ENCODE measurements at regions not wholly inside any gene's neighbourhood (a gene's known extent, or its start where the extent isn't known, plus 50 kb on each side); places are given as distances from the start of the nearest gene placed in this dataset.

- no peaks in the 10 kb centered on the region for H3K4me1 Mint-ChIP-seq
- H3K4me3 Mint-ChIP-seq, result no peak overlapping the region
- no peak for DNase-seq
- no peaks in the 10 kb centered on the region for H3K9me3 Mint-ChIP-seq
- no peak for ATAC-seq (ENCODE audit: low read depth)
- peaks cover 2% of the 10 kb centered on the region for H3K27me3 Mint-ChIP-seq
- H3K36me3 Mint-ChIP-seq, result no peaks in the 10 kb centered on the region
- POLR2A ChIA-PET, result no interaction called here
- H3K27ac Mint-ChIP-seq, result no peak overlapping the region
Observed at GRCh38 chr20:9939231-9939630, 95.6 kb upstream of the ANKEF1 start.

GRCh38 chr20:9935285-9935684, 96.4 kb upstream of the PAK5 start:
- Mint-ChIP-seq H3K27me3 (peaks cover 6% of the 10 kb centered on the region), H3K4me1 (no peaks in the 10 kb centered on the region), H3K4me3 (no peak overlapping the region), H3K9me3 (no peaks in the 10 kb centered on the region), H3K36me3 (no peaks in the 10 kb centered on the region), H3K27ac (no peak overlapping the region)
- DNase-seq (no peak), ATAC-seq (ENCODE audit: low read depth) (no peak)
- POLR2A ChIA-PET, result no interaction called here

GRCh38 chr20:9930142-9930541, 91.3 kb upstream of the PAK5 start:
- POLR2A ChIA-PET, result no interaction called here

GRCh38 chr20:9928955-9929354, 90.1 kb upstream of the PAK5 start:
- no peak for DNase-seq
- H3K27ac Mint-ChIP-seq, result no peak overlapping the region
- ATAC-seq (ENCODE audit: low read depth), result no peak
- H3K4me1 Mint-ChIP-seq, result no peaks in the 10 kb centered on the region
- no peaks in the 10 kb centered on the region for H3K9me3 Mint-ChIP-seq
- POLR2A ChIA-PET, result no interaction called here
- no peaks in the 10 kb centered on the region for H3K36me3 Mint-ChIP-seq
- H3K27me3 Mint-ChIP-seq, result peaks cover 5% of the 10 kb centered on the region
- no peak overlapping the region for H3K4me3 Mint-ChIP-seq

More at GRCh38 chr20:9930142-9930541, 91.3 kb upstream of the PAK5 start:
- DNase-seq (no peak), ATAC-seq (ENCODE audit: low read depth) (no peak)
- H3K36me3 Mint-ChIP-seq, result no peaks in the 10 kb centered on the region
- no peak overlapping the region for H3K27ac Mint-ChIP-seq
- no peaks in the 10 kb centered on the region for H3K9me3 Mint-ChIP-seq
- peaks cover 5% of the 10 kb centered on the region for H3K27me3 Mint-ChIP-seq
- no peak overlapping the region for H3K4me3 Mint-ChIP-seq
- no peaks in the 10 kb centered on the region for H3K4me1 Mint-ChIP-seq

- Mint-ChIP-seq H3K27ac (no peak overlapping the region), H3K4me1 (no peaks in the 10 kb centered on the region)
- no peak for ATAC-seq (ENCODE audit: low read depth)
Observed at GRCh38 chr20:9928281-9928737, 89.4 kb upstream of the PAK5 start.

GRCh38 chr20:9927224-9927623, 88.3 kb upstream of the PAK5 start:
- peaks cover 2% of the 10 kb centered on the region for H3K27me3 Mint-ChIP-seq
- no peaks in the 10 kb centered on the region for H3K4me1 Mint-ChIP-seq

More at GRCh38 chr20:9928281-9928737, 89.4 kb upstream of the PAK5 start:
- no peak for DNase-seq
- H3K9me3 Mint-ChIP-seq, result no peaks in the 10 kb centered on the region
- POLR2A ChIA-PET, result no interaction called here
- H3K4me3 Mint-ChIP-seq, result no peak overlapping the region
- H3K27me3 Mint-ChIP-seq, result peaks cover 5% of the 10 kb centered on the region
- no peaks in the 10 kb centered on the region for H3K36me3 Mint-ChIP-seq

GRCh38 chr20:9926476-9926875, 87.6 kb upstream of the PAK5 start:
- POLR2A ChIA-PET, result no interaction called here
- Mint-ChIP-seq H3K36me3 (no peaks in the 10 kb centered on the region), H3K27ac (no peak overlapping the region), H3K4me3 (no peak overlapping the region), H3K9me3 (no peaks in the 10 kb centered on the region), H3K4me1 (no peaks in the 10 kb centered on the region), H3K27me3 (no peaks in the 10 kb centered on the region)
- DNase-seq (no peak), ATAC-seq (ENCODE audit: low read depth) (no peak)

More at GRCh38 chr20:9927224-9927623, 88.3 kb upstream of the PAK5 start:
- Mint-ChIP-seq H3K36me3 (no peaks in the 10 kb centered on the region), H3K4me3 (no peak overlapping the region), H3K9me3 (no peaks in the 10 kb centered on the region), H3K27ac (no peak overlapping the region)
- POLR2A ChIA-PET, result no interaction called here
- ATAC-seq (ENCODE audit: low read depth), result no peak
- DNase-seq, result no peak

GRCh38 chr20:9926007-9926406, 87.1 kb upstream of the PAK5 start:
- Mint-ChIP-seq H3K4me1 (no peaks in the 10 kb centered on the region), H3K27me3 (no peaks in the 10 kb centered on the region), H3K4me3 (no peak overlapping the region), H3K27ac (no peak overlapping the region), H3K9me3 (no peaks in the 10 kb centered on the region), H3K36me3 (no peaks in the 10 kb centered on the region)
- ATAC-seq (ENCODE audit: low read depth) (no peak), DNase-seq (no peak)
- POLR2A ChIA-PET, result no interaction called here

- no peaks in the 10 kb centered on the region for H3K9me3 Mint-ChIP-seq
- POLR2A ChIA-PET, result no interaction called here
- no peak for ATAC-seq (ENCODE audit: low read depth)
- H3K27ac Mint-ChIP-seq, result no peak overlapping the region
- no peaks in the 10 kb centered on the region for H3K36me3 Mint-ChIP-seq
- no peaks in the 10 kb centered on the region for H3K4me1 Mint-ChIP-seq
- peaks cover 2% of the 10 kb centered on the region for H3K27me3 Mint-ChIP-seq
- H3K4me3 Mint-ChIP-seq, result no peak overlapping the region
- no peak for DNase-seq
Observed at GRCh38 chr20:9923648-9924047, 84.8 kb upstream of the PAK5 start.

GRCh38 chr20:9920866-9921265, 82.0 kb upstream of the PAK5 start:
- DNase-seq (no peak), ATAC-seq (ENCODE audit: low read depth) (no peak)
- H3K36me3 Mint-ChIP-seq, result no peaks in the 10 kb centered on the region
- H3K4me1 Mint-ChIP-seq, result no peaks in the 10 kb centered on the region
- H3K27me3 Mint-ChIP-seq, result peaks cover 9% of the 10 kb centered on the region
- POLR2A ChIA-PET, result no interaction called here
- H3K9me3 Mint-ChIP-seq, result no peaks in the 10 kb centered on the region
- no peak overlapping the region for H3K27ac Mint-ChIP-seq
- no peak overlapping the region for H3K4me3 Mint-ChIP-seq

GRCh38 chr20:9919271-9920014, 80.6 kb upstream of the PAK5 start:
- no peak overlapping the region for H3K27ac Mint-ChIP-seq
- H3K4me1 Mint-ChIP-seq, result no peaks in the 10 kb centered on the region
- H3K27me3 Mint-ChIP-seq, result peaks cover 10% of the 10 kb centered on the region
- no peak for DNase-seq
- H3K4me3 Mint-ChIP-seq, result no peak overlapping the region
- ATAC-seq (ENCODE audit: low read depth), result no peak
- POLR2A ChIA-PET, result no interaction called here
- H3K36me3 Mint-ChIP-seq, result no peaks in the 10 kb centered on the region
- H3K9me3 Mint-ChIP-seq, result no peaks in the 10 kb centered on the region

- H3K27ac Mint-ChIP-seq, result no peak overlapping the region
- H3K4me3 Mint-ChIP-seq, result no peak overlapping the region
- no peak for ATAC-seq (ENCODE audit: low read depth)
- peaks cover 2% of the 10 kb centered on the region for H3K4me1 Mint-ChIP-seq
- POLR2A ChIA-PET, result no interaction called here
- H3K9me3 Mint-ChIP-seq, result no peaks in the 10 kb centered on the region
- DNase-seq, result no peak
- H3K36me3 Mint-ChIP-seq, result no peaks in the 10 kb centered on the region
- H3K27me3 Mint-ChIP-seq, result peaks cover 12% of the 10 kb centered on the region
Observed at GRCh38 chr20:9918348-9918747, 79.5 kb upstream of the PAK5 start.

- ATAC-seq (ENCODE audit: low read depth), result no peak
- H3K27me3 Mint-ChIP-seq, result peaks cover 15% of the 10 kb centered on the region
- H3K4me1 Mint-ChIP-seq, result peaks cover 2% of the 10 kb centered on the region
- DNase-seq, result no peak
- H3K27ac Mint-ChIP-seq, result no peak overlapping the region
- H3K36me3 Mint-ChIP-seq, result no peaks in the 10 kb centered on the region
- no peak overlapping the region for H3K4me3 Mint-ChIP-seq
- no peaks in the 10 kb centered on the region for H3K9me3 Mint-ChIP-seq
- POLR2A ChIA-PET, result no interaction called here
Observed at GRCh38 chr20:9916761-9917160, 77.9 kb upstream of the PAK5 start.

- peaks cover 12% of the 10 kb centered on the region for H3K27me3 Mint-ChIP-seq
- H3K4me3 Mint-ChIP-seq, result no peak overlapping the region
- peak; percentile 35 for DNase-seq
- H3K27ac Mint-ChIP-seq, result no peak overlapping the region
- H3K9me3 Mint-ChIP-seq, result no peaks in the 10 kb centered on the region
- peaks cover 2% of the 10 kb centered on the region for H3K4me1 Mint-ChIP-seq
- POLR2A ChIA-PET, result no interaction called here
- no peaks in the 10 kb centered on the region for H3K36me3 Mint-ChIP-seq
- no peak for ATAC-seq (ENCODE audit: low read depth)
Observed at GRCh38 chr20:9912858-9913434, 74.1 kb upstream of the PAK5 start.
